Endothelial cell of umbilical vein (primary cell): ENCODE measurements at regions not wholly inside any gene's neighbourhood (a gene's known extent, or its start where the extent isn't known, plus 50 kb on each side); places are given as distances from the start of the nearest gene placed in this dataset.

ENCODE experiments used
- BruUV-seq: library from RNA; stranded (reverse); fragments of 400-500 nt; replicated peaks from 2 replicates; lab custom pipeline; 2021; lab: Mats Ljungman, UMichigan
- CTCF ChIA-PET: fragments of 300-600, 350-600 bp; sonication (Branson Sonifier 250); formaldehyde crosslinking; loops from one replicate; lab custom pipeline; 2021; ENCODE audit warnings: antibody characterized with exemption, inconsistent platforms; lab: Charles Lee
- POLR2A ChIA-PET: fragments of 300-600, 350-600 bp; sonication (Branson Sonifier 250); formaldehyde crosslinking; loops from one replicate; lab custom pipeline; 2021; ENCODE audit warnings: antibody characterized with exemption, inconsistent platforms; lab: Charles Lee
- DNase-seq: peaks from one replicate; pipeline ENCODE4 v3.0.0-alpha.2; 2011; ENCODE audit warnings: low read depth, low spot score
- FAIRE-seq: peaks from 2 replicates; lab custom pipeline; 2011; peaks lifted over from hg19 to GRCh38; lab: Jason Lieb, UNC
- H2AFZ ChIP-seq: 2 replicates; pipeline ENCODE4 v1.6.0; 2012; ENCODE audit warnings: low read depth, low read length, control low read depth, inconsistent platforms
- H3K27ac ChIP-seq: 2 replicates; pipeline ENCODE4 v1.5.1; 2011; ENCODE audit warnings: low read depth, mild to moderate bottlenecking, control low read depth, low read length, moderate library complexity; ENCODE audit not compliant: insufficient read depth
- H3K27me3 ChIP-seq, 2 experiments: 2 replicates each; pipeline versions ENCODE4 v1.6.0 to v1.6.1; 2011; ENCODE audit warnings: low read length in 2 of 2, mixed read lengths in 1 of 2; ENCODE audit not compliant: control insufficient read depth in 2 of 2, insufficient read depth in 2 of 2
- H3K36me3 ChIP-seq, 2 experiments: 2 replicates in 1 of 2; 3 replicates in 1 of 2; pipeline ENCODE4 v1.5.1; 2011; ENCODE audit warnings: low read length in 2 of 2, mild to moderate bottlenecking in 1 of 2, moderate library complexity in 1 of 2; ENCODE audit not compliant: control insufficient read depth in 2 of 2, insufficient read depth in 2 of 2; ENCODE audit errors: extremely low read depth in 1 of 2
- H3K4me1 ChIP-seq: 3 replicates; pipeline ENCODE4 v1.5.1; 2011; ENCODE audit warnings: mild to moderate bottlenecking, low read length; ENCODE audit not compliant: control insufficient read depth, insufficient read depth; ENCODE audit errors: extremely low read depth
- H3K4me2 ChIP-seq: 2 replicates; pipeline ENCODE4 v1.6.1; 2011; ENCODE audit warnings: low read length, control low read depth, mixed read lengths; ENCODE audit not compliant: insufficient read depth
- H3K4me3 ChIP-seq, 3 experiments: fragments of 200-600 bp in 1 of 3; sonication (generic), shearing (Covaris generic) in 1 of 3; replicated peaks in 1 of 3; 2 replicates each; pipeline ENCODE4 v1.5.1; 2011 to 2016; ENCODE audit warnings: control low read depth in 3 of 3, low read length in 3 of 3, mild to moderate bottlenecking in 2 of 3, inconsistent platforms in 1 of 3, low read depth in 1 of 3, moderate library complexity in 1 of 3; ENCODE audit not compliant: insufficient read depth in 1 of 3
- H3K79me2 ChIP-seq: 2 replicates; pipeline ENCODE4 v1.6.0; 2012; ENCODE audit warnings: low read length, inconsistent platforms; ENCODE audit not compliant: control insufficient read depth, insufficient read depth
- H3K9ac ChIP-seq: replicated peaks from 2 replicates; pipeline ENCODE3; 2011; ENCODE audit warnings: low read length, control low read depth; ENCODE audit not compliant: insufficient read depth; ENCODE audit errors: extremely low read depth
- H3K9me1 ChIP-seq: replicated peaks from 3 replicates; pipeline ENCODE4 v1.6.0; 2011; ENCODE audit warnings: mild to moderate bottlenecking, low read length; ENCODE audit not compliant: control insufficient read depth, insufficient read depth; ENCODE audit errors: extremely low read depth
- H3K9me3 ChIP-seq: replicated peaks from 2 replicates; pipeline ENCODE4 v1.5.1; 2012; ENCODE audit warnings: low read length, inconsistent platforms; ENCODE audit not compliant: control insufficient read depth, insufficient read depth
- H4K20me1 ChIP-seq: replicated peaks from 2 replicates; pipeline ENCODE3; 2011; ENCODE audit warnings: mild to moderate bottlenecking, low read length; ENCODE audit not compliant: control insufficient read depth, insufficient read depth; ENCODE audit errors: extremely low read depth
- CTCF ChIP-seq, 2 donors: IDR thresholded peaks; 1 replicate in 1 of 2; 2 replicates in 1 of 2; pipeline ENCODE4 v1.5.1; 2011; ENCODE audit warnings: low read length in 2 of 2, mild to moderate bottlenecking in 2 of 2, moderate library complexity in 2 of 2, control low read depth in 1 of 2, inconsistent platforms in 1 of 2, low read depth in 1 of 2; ENCODE audit not compliant: insufficient read depth in 1 of 2; ENCODE audit errors: extremely low read depth in 1 of 2
- EZH2 ChIP-seq: IDR thresholded peaks from 2 replicates; pipeline ENCODE4 v1.6.1; 2012; ENCODE audit warnings: borderline replicate concordance, low read depth, mild to moderate bottlenecking, moderate library complexity, low read length, inconsistent platforms; ENCODE audit not compliant: severe bottlenecking
- FOS ChIP-seq: IDR thresholded peaks from 2 replicates; pipeline ENCODE4 v1.6.1; 2011; ENCODE audit warnings: mild to moderate bottlenecking, low read length, moderate library complexity, borderline replicate concordance; ENCODE audit not compliant: insufficient read depth
- GATA2 ChIP-seq: IDR thresholded peaks from 2 replicates; pipeline ENCODE4 v1.7.0; 2011; ENCODE audit warnings: low read depth, mild to moderate bottlenecking, moderate library complexity, mixed read lengths, low read length; ENCODE audit not compliant: insufficient read length, insufficient read depth
- JUN ChIP-seq: IDR thresholded peaks from 2 replicates; pipeline ENCODE4 v1.6.1; 2011; ENCODE audit warnings: borderline replicate concordance, low read depth; ENCODE audit not compliant: insufficient read length, insufficient read depth
- MAX ChIP-seq: IDR thresholded peaks from 2 replicates; pipeline ENCODE4 v1.6.1; 2011; ENCODE audit not compliant: insufficient read depth, insufficient read length
- MYC ChIP-seq: IDR thresholded peaks from one replicate; pipeline ENCODE4 v1.6.1; 2011; ENCODE audit warnings: mild to moderate bottlenecking, low read depth, low read length
- POLR2A ChIP-seq: IDR thresholded peaks from 2 replicates; pipeline ENCODE4 v1.6.1; 2012; ENCODE audit warnings: low read depth, mild to moderate bottlenecking, control low read depth, low read length
- POLR2AphosphoS5 ChIP-seq: IDR thresholded peaks from 2 replicates; pipeline ENCODE4 v1.6.1; 2012; ENCODE audit warnings: low read depth, mild to moderate bottlenecking, control low read depth, low read length, moderate library complexity; ENCODE audit not compliant: insufficient read depth
- dilution Hi-C: fragments of 300-500 bp; cut with MboI; formaldehyde crosslinking; loops from one replicate; pipeline ENCODE4 v1.15.0; 2019; ENCODE audit warnings: low sequenced_read_pairs; ENCODE audit not compliant: extremely low pct_ligation_motif_present
- intact Hi-C: fragments of 100-400 bp; cut with micrococcal nuclease; formaldehyde crosslinking; loops from one replicate; pipeline ENCODE4 v1.10.0; 2022

DNA sequence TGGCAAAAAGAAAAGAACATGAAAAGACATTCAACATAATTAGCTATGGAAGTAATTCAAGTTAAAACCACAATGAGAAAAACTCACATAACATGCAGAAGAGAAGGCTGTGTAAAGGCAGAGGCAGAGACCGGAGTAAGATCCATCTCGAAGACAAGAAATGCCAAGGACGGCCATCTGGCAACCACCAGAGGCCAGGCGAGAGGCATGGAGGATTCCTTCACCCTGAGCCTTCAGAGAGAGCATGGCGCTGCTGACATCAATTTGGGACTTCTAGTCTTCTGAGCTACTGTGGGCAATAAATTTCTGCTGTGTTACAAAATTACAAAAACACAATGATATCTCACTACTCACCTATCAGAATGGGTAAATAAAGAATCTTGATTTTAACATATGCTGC, 381.0 kb downstream of the TSHZ3 start:
- Histone ChIP-seq H3K9me3 (peaks cover 6% of the 10 kb centered on the region), H3K9me1 (no peaks in the 10 kb centered on the region), H3K36me3 (no peaks in the 10 kb centered on the region), H3K4me1 (no peaks in the 10 kb centered on the region), H3K4me2 (no peak overlapping the region), H3K27ac (no peak overlapping the region), H3K9ac (no peak overlapping the region), H4K20me1 (no peaks in the 10 kb centered on the region), H2AFZ (no peak overlapping the region), H3K27me3 (no peaks in the 10 kb centered on the region), H3K4me3 (no peak overlapping the region), H3K79me2 (no peaks in the 10 kb centered on the region)
- POLR2A ChIA-PET, result no interaction called here
- intact Hi-C loops, result no loop called here
- dilution Hi-C loops, result no loop called here
- TF ChIP-seq EZH2, result no peak
- TF ChIP-seq GATA2, result no peak
- no peak for TF ChIP-seq MAX
- TF ChIP-seq POLR2AphosphoS5, result no peak
- no peak for TF ChIP-seq CTCF (IDR thresholded peaks at IDR 0.05; ENCODE audit: extremely low read depth in 1 of 2, insufficient read depth in 1 of 2, low read depth in 1 of 2, low read length in 2 of 2)
- no peak for TF ChIP-seq POLR2A
- TF ChIP-seq MYC, result no peak
- TF ChIP-seq JUN, result no peak
- no peak for TF ChIP-seq FOS
- FAIRE-seq (no peak), DNase-seq (no peak)
- BruUV-seq, result no TSS peak
- CTCF ChIA-PET, result no interaction called here
